AG09309 (cell line): ENCODE measurements at regions not wholly inside any gene's neighbourhood (a gene's known extent, or its start where the extent isn't known, plus 50 kb on each side); places are given as distances from the start of the nearest gene placed in this dataset.

Experiments used
- DNase-seq: peaks from one replicate; pipeline ENCODE4 v3.0.0-alpha.2; 2010; ENCODE audit warnings: low read depth
- H3K4me3 ChIP-seq: 2 replicates; pipeline ENCODE4 v1.5.1; 2011; ENCODE audit warnings: mild to moderate bottlenecking, low read depth, low read length, moderate library complexity; ENCODE audit not compliant: control insufficient read depth
- CTCF ChIP-seq: IDR thresholded peaks from 2 replicates; pipeline ENCODE4 v1.5.1; 2011; ENCODE audit warnings: mild to moderate bottlenecking, low read depth, low read length, inconsistent platforms; ENCODE audit not compliant: insufficient read depth, control insufficient read depth; ENCODE audit errors: missing control alignments

GRCh38 chr1:25006770-25007169 is 76.7 kb upstream of the RUNX3 start:
- DNase-seq, result no peak
- H3K4me3 ChIP-seq, result no peak overlapping the region
- TF ChIP-seq CTCF, result no peak

- no peak for TF ChIP-seq CTCF
- H3K4me3 ChIP-seq, result no peak overlapping the region
- no peak for DNase-seq
Observed at GRCh38 chr1:25004355-25004754, 74.3 kb upstream of the RUNX3 start.

GRCh38 chr1:25003457-25004190 is 73.5 kb upstream of the RUNX3 start:
- no peak overlapping the region for H3K4me3 ChIP-seq
- TF ChIP-seq CTCF, result no peak
- no peak for DNase-seq

GRCh38 chr1:25003000-25003399 is 72.9 kb upstream of the RUNX3 start:
- no peak for TF ChIP-seq CTCF
- H3K4me3 ChIP-seq, result no peak overlapping the region
- DNase-seq, result no peak

GRCh38 chr1:25001125-25001915 is 71.2 kb upstream of the RUNX3 start:
- no peak overlapping the region for H3K4me3 ChIP-seq
- no peak for TF ChIP-seq CTCF
- no peak for DNase-seq

GRCh38 chr1:24999906-25000305 is 69.8 kb upstream of the RUNX3 start:
- no peak for DNase-seq
- H3K4me3 ChIP-seq, result no peak overlapping the region
- no peak for TF ChIP-seq CTCF
